Progenitor cell of endocrine pancreas (in vitro differentiated cells): ENCODE measurements at regions not wholly inside any gene's neighbourhood (a gene's known extent, or its start where the extent isn't known, plus 50 kb on each side); places are given as distances from the start of the nearest gene placed in this dataset.

Experiments
- DNase-seq: peaks from one replicate; pipeline ENCODE4 v3.0.0; 2021; ENCODE audit warnings: low spot score; ENCODE audit not compliant: unreplicated experiment
- H3K27ac Mint-ChIP-seq: 2 replicates; pipeline ENCODE4 v1.8.0; 2021; ENCODE audit warnings: mild to moderate bottlenecking, moderate library complexity, mixed read lengths
- H3K27me3 Mint-ChIP-seq: 2 replicates; pipeline ENCODE4 v1.8.0; 2021; ENCODE audit warnings: mixed read lengths
- H3K36me3 Mint-ChIP-seq: 2 replicates; pipeline ENCODE4 v1.8.0; 2022; ENCODE audit warnings: mixed read lengths; ENCODE audit not compliant: insufficient read depth
- H3K4me1 Mint-ChIP-seq: 2 replicates; pipeline ENCODE4 v1.8.0; 2021; ENCODE audit warnings: low read depth, mixed read lengths
- H3K4me3 Mint-ChIP-seq: 2 replicates; pipeline ENCODE4 v1.8.0; 2021; ENCODE audit warnings: low read depth, mild to moderate bottlenecking, moderate library complexity, mixed read lengths
- H3K9me3 Mint-ChIP-seq: 2 replicates; pipeline ENCODE4 v1.8.0; 2021; ENCODE audit warnings: low read depth, mixed read lengths
- TF ChIP-seq, protein P1 (sequence below): fragments of 200-600 bp; sonication (generic); IDR thresholded peaks from one replicate; pipeline ENCODE4 v1.5.0; 2021; ENCODE audit warnings: antibody characterized with exemption, mild to moderate bottlenecking; ENCODE audit not compliant: unreplicated experiment

DNA sequence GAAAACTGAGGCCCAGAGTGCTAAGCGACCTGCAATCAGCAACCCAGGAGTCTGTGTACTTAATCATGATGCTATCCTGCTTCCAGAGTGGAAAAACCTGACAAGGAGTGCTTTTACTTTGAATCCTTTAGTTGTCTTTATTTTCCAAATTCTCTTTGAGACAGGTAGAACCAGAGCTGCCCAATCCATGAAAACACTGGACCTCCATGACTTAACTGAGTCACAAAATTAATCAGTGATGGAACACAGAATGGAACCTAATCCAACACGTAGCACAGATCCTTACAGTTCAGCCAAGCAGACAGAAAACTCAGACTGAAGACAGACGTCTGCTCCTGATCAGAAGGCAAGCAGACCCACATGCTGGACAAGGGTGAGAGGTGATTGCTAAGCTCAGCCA is 175.6 kb downstream of the BCL11A start:
- TF ChIP-seq, protein P1, sequence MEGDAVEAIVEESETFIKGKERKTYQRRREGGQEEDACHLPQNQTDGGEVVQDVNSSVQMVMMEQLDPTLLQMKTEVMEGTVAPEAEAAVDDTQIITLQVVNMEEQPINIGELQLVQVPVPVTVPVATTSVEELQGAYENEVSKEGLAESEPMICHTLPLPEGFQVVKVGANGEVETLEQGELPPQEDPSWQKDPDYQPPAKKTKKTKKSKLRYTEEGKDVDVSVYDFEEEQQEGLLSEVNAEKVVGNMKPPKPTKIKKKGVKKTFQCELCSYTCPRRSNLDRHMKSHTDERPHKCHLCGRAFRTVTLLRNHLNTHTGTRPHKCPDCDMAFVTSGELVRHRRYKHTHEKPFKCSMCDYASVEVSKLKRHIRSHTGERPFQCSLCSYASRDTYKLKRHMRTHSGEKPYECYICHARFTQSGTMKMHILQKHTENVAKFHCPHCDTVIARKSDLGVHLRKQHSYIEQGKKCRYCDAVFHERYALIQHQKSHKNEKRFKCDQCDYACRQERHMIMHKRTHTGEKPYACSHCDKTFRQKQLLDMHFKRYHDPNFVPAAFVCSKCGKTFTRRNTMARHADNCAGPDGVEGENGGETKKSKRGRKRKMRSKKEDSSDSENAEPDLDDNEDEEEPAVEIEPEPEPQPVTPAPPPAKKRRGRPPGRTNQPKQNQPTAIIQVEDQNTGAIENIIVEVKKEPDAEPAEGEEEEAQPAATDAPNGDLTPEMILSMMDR = no peak
- H3K9me3 Mint-ChIP-seq = peaks cover 3% of the 10 kb centered on the region
- peaks cover under 1% of the 10 kb centered on the region for H3K4me1 Mint-ChIP-seq
- no peak for DNase-seq
- no peaks in the 10 kb centered on the region for H3K36me3 Mint-ChIP-seq
- no peak overlapping the region for H3K27ac Mint-ChIP-seq
- H3K4me3 Mint-ChIP-seq = no peak overlapping the region
- H3K27me3 Mint-ChIP-seq = peaks cover 19% of the 10 kb centered on the region

DNA sequence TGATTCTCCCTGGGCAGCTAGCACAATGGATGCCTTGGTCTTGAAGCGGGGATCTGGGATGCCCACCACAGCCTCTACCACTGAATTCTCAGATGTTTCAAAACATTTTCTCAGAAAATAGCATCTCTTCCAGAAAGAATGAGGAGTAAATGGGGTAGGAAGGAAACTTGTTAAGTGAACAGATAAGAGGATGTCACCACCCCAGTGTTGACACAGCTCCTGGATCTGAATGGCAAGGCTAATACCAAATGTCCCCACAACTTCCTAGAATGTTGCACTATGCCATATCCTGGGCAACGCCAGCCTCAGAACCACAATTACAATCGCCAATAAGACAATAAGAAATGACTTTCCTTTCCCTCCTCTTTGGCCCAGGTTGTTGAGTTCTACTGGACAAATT is 177.2 kb downstream of the BCL11A start:
- Mint-ChIP-seq H3K9me3 (no peaks in the 10 kb centered on the region), H3K4me3 (no peak overlapping the region), H3K27me3 (peaks cover 13% of the 10 kb centered on the region), H3K4me1 (no peaks in the 10 kb centered on the region), H3K27ac (no peak overlapping the region), H3K36me3 (no peaks in the 10 kb centered on the region)
- TF ChIP-seq, protein P1 = no peak
- no peak for DNase-seq

GRCh38 chr2:60371681-60372080 is 181.8 kb downstream of the BCL11A start:
- Mint-ChIP-seq H3K4me3 (no peak overlapping the region), H3K4me1 (peaks cover under 1% of the 10 kb centered on the region), H3K27ac (no peak overlapping the region), H3K27me3 (peaks cover 22% of the 10 kb centered on the region), H3K36me3 (no peaks in the 10 kb centered on the region), H3K9me3 (no peaks in the 10 kb centered on the region)
- DNase-seq = no peak
- TF ChIP-seq, protein P1 = no peak

- Mint-ChIP-seq H3K4me1 (peaks cover 3% of the 10 kb centered on the region), H3K27me3 (peaks cover 21% of the 10 kb centered on the region), H3K27ac (no peak overlapping the region), H3K36me3 (no peaks in the 10 kb centered on the region), H3K4me3 (no peak overlapping the region), H3K9me3 (no peaks in the 10 kb centered on the region)
- DNase-seq = no peak
- TF ChIP-seq, protein P1 = no peak
Measured at GRCh38 chr2:60371219-60371618, 182.2 kb downstream of the BCL11A start.

GRCh38 chr2:60370814-60371213 is 182.6 kb downstream of the BCL11A start:
- TF ChIP-seq, protein P1 = no peak
- Mint-ChIP-seq H3K36me3 (no peaks in the 10 kb centered on the region), H3K9me3 (no peaks in the 10 kb centered on the region), H3K27ac (no peak overlapping the region), H3K4me1 (peaks cover 4% of the 10 kb centered on the region), H3K27me3 (peaks cover 17% of the 10 kb centered on the region), H3K4me3 (no peak overlapping the region)
- DNase-seq = no peak
